ENCODE measurements at regions not wholly inside any gene's neighbourhood (a gene's known extent, or its start where the extent isn't known, plus 50 kb on each side); places are given as distances from the start of the nearest gene placed in this dataset.

DNA sequence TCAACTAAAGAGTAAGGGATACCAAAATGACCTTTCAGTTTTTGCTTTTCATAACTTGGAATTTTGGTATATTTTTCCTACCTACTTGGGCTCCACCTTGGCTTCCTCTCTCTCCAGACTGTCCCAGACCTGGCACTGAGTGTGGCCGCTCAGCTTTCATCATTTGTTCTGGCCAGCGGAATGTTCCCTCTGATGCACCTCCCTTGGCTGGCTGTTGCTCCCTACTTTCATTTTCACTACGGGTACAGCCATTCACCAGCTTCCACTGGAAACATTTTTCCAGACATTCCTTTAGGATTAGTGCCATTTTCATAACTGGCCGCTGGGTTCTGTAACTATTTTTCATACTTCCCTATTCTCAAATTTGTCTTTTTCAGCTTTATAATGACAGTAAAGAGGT, 487.4 kb downstream of the TENT5A start:
- TF ChIP-seq EZH2 (IDR thresholded peaks at IDR 0.05; ENCODE audit: insufficient read depth, poor library complexity, severe bottlenecking) = no peak
- TF ChIP-seq EZH2phosphoT487 (IDR thresholded peaks at IDR 0.05; ENCODE audit: insufficient read depth, low read depth) = no peak

All from GM23248 (cell line).